ENCODE measurements at regions not wholly inside any gene's neighbourhood (a gene's known extent, or its start where the extent isn't known, plus 50 kb on each side); places are given as distances from the start of the nearest gene placed in this dataset.

DNA sequence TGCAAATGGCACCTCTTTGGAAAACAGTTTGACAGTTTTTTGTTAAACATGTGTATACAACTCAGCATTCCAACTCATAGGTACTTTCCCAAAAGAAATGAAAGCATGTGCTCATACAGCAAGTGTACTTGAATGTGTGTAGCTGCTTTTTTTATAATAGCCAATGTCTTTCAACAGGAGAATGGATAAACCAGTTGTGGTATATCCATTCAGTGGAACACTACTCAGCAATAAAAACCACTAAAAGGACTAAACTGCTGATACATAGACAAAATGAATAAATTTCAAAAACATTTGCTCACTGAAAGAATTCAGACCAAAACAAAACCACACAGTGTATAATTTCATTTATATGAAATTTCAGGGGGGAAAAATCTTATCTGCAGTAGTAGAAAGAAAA lies 267.3 kb downstream of the NR2F1-AS1 start:
- no peak for ATAC-seq
- Histone ChIP-seq H3K27me3 (ENCODE audit: control insufficient read depth, insufficient read depth, low read length) (no peaks in the 10 kb centered on the region), H3K4me3 (ENCODE audit: low read length) (no peak overlapping the region), H3K9me3 (ENCODE audit: control insufficient read depth, insufficient read depth, low read length) (no peaks in the 10 kb centered on the region), H3K27ac (ENCODE audit: low read length) (no peak overlapping the region), H3K36me3 (ENCODE audit: control insufficient read depth, insufficient read depth, low read length) (no peaks in the 10 kb centered on the region), H3K4me1 (ENCODE audit: control insufficient read depth, insufficient read depth, low read length) (no peaks in the 10 kb centered on the region)
- Mint-ChIP-seq H3K36me3 (no peaks in the 10 kb centered on the region), H3K27me3 (ENCODE audit: low read depth in 2 of 2) (no peaks in the 10 kb centered on the region), H3K27ac (no peak overlapping the region), H3K4me3 (no peak overlapping the region), H3K4me1 (no peaks in the 10 kb centered on the region), H3K9me3 (peaks cover 10 to 15% of the 10 kb centered on the region in 2 donors)
- TF ChIP-seq, protein P1, sequence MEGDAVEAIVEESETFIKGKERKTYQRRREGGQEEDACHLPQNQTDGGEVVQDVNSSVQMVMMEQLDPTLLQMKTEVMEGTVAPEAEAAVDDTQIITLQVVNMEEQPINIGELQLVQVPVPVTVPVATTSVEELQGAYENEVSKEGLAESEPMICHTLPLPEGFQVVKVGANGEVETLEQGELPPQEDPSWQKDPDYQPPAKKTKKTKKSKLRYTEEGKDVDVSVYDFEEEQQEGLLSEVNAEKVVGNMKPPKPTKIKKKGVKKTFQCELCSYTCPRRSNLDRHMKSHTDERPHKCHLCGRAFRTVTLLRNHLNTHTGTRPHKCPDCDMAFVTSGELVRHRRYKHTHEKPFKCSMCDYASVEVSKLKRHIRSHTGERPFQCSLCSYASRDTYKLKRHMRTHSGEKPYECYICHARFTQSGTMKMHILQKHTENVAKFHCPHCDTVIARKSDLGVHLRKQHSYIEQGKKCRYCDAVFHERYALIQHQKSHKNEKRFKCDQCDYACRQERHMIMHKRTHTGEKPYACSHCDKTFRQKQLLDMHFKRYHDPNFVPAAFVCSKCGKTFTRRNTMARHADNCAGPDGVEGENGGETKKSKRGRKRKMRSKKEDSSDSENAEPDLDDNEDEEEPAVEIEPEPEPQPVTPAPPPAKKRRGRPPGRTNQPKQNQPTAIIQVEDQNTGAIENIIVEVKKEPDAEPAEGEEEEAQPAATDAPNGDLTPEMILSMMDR (IDR thresholded peaks at IDR 0.05), result no peak
- intact Hi-C loops (cut with micrococcal nuclease), result no loop called here
- DNase-seq, result no peak

DNA sequence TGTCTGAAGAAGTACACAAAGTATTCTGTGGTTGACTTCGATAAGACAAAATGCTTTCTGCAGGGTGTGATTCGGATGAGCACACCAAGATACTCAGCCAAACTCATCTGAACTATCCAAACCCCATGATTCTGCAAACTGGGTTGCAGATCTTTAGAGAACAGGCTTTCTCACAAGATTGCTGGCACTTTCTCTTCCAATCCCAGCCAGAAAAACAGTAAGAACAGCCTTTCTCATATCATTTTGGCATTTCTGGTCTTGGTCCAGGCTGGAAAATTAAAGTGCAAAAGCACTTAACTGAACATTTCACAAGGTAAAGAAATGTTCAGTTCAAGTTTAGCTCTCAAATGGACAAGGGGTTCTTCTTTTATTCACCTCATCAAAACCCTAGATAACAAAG lies 269.1 kb downstream of the NR2F1-AS1 start:
- no peaks in the 10 kb centered on the region for H3K36me3 Mint-ChIP-seq

DNA sequence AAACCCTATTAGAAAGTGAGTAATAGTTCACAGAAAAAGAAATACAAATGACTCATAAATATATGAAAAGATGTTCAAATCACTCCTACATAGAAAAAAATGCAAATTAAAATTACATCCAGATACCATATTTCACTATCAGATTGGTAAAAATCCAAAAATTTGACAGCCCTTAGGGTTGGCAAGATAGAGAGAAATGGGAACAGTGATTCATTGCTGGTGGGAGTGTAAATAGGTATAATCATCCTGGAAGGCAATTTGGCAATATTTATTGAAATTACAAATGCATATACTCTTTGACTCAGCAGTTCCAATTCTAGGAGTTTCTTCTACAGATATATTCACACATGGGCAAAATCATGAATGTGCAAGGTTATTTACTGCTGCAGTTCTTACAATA lies 273.5 kb downstream of the NR2F1-AS1 start:
- TF ChIP-seq, protein P1 (IDR thresholded peaks at IDR 0.05), result no peak
- Mint-ChIP-seq H3K36me3 (no peaks in the 10 kb centered on the region), H3K27me3 (ENCODE audit: low read depth in 2 of 2) (no peaks in the 10 kb centered on the region), H3K4me3 (no peak overlapping the region), H3K4me1 (no peaks in the 10 kb centered on the region), H3K9me3 (peaks cover 8 to 11% of the 10 kb centered on the region in 2 donors), H3K27ac (no peak overlapping the region)
- Histone ChIP-seq H3K9me3 (ENCODE audit: control insufficient read depth, insufficient read depth, low read length) (no peaks in the 10 kb centered on the region), H3K36me3 (ENCODE audit: control insufficient read depth, insufficient read depth, low read length) (no peaks in the 10 kb centered on the region), H3K4me3 (ENCODE audit: low read length) (no peak overlapping the region), H3K27me3 (ENCODE audit: control insufficient read depth, insufficient read depth, low read length) (no peaks in the 10 kb centered on the region), H3K4me1 (ENCODE audit: control insufficient read depth, insufficient read depth, low read length) (no peaks in the 10 kb centered on the region), H3K27ac (ENCODE audit: low read length) (no peak overlapping the region)
- intact Hi-C loops (cut with micrococcal nuclease), result no loop called here
- no peak for ATAC-seq
- DNase-seq, result no peak

More for the DNA sequence above, 269.1 kb downstream of the NR2F1-AS1 start:
- H3K4me1 Mint-ChIP-seq, result no peaks in the 10 kb centered on the region
- 68% methylated on average over 2 of the region's 2 CpGs for WGBS (ENCODE audit: insufficient coverage)
- H3K36me3 ChIP-seq (ENCODE audit: control insufficient read depth, insufficient read depth, low read length), result no peaks in the 10 kb centered on the region
- peaks cover 8 to 11% of the 10 kb centered on the region in 2 donors for H3K9me3 Mint-ChIP-seq
- no peaks in the 10 kb centered on the region for H3K9me3 ChIP-seq (ENCODE audit: control insufficient read depth, insufficient read depth, low read length)
- no peak overlapping the region for H3K27ac ChIP-seq (ENCODE audit: low read length)
- no peak overlapping the region for H3K4me3 Mint-ChIP-seq
- no peak overlapping the region for H3K4me3 ChIP-seq (ENCODE audit: low read length)
- intact Hi-C loops (cut with micrococcal nuclease), result no loop called here
- ATAC-seq (no peak), DNase-seq (no peak)
- no peaks in the 10 kb centered on the region for H3K4me1 ChIP-seq (ENCODE audit: control insufficient read depth, insufficient read depth, low read length)
- H3K27me3 ChIP-seq (ENCODE audit: control insufficient read depth, insufficient read depth, low read length), result no peaks in the 10 kb centered on the region
- H3K27ac Mint-ChIP-seq, result no peak overlapping the region
- TF ChIP-seq, protein P1 (IDR thresholded peaks at IDR 0.05), result no peak
- H3K27me3 Mint-ChIP-seq (ENCODE audit: low read depth in 2 of 2), result no peaks in the 10 kb centered on the region

DNA sequence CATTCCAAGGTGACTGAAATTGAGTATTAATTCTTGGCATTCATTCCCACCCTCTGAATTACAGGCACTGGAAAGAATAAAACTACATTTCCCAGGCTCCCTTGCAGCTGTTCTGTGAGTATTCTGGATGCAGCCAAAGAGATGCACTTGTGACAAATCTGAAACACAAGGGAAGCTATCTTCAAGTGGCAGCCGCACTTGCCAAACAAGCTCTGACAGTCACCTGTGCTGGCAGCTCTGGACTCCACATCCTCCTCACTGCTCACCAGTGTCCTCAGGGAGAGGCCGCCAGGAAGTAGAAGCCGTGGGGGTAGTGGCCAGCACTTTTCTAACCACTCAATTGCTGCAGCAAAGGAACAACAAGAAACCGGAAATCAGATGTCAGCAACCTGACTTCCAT lies 275.0 kb downstream of the NR2F1-AS1 start:
- H3K4me1 ChIP-seq (ENCODE audit: control insufficient read depth, insufficient read depth, low read length), result no peaks in the 10 kb centered on the region
- Mint-ChIP-seq H3K27ac (no peak overlapping the region), H3K9me3 (peaks cover 7 to 11% of the 10 kb centered on the region in 2 donors), H3K4me3 (no peak overlapping the region), H3K36me3 (no peaks in the 10 kb centered on the region), H3K27me3 (ENCODE audit: low read depth in 2 of 2) (no peaks in the 10 kb centered on the region), H3K4me1 (no peaks in the 10 kb centered on the region)
- no peaks in the 10 kb centered on the region for H3K9me3 ChIP-seq (ENCODE audit: control insufficient read depth, insufficient read depth, low read length)
- intact Hi-C loops (cut with micrococcal nuclease), result no loop called here
- TF ChIP-seq, protein P1 (IDR thresholded peaks at IDR 0.05), result no peak
- no peaks in the 10 kb centered on the region for H3K36me3 ChIP-seq (ENCODE audit: control insufficient read depth, insufficient read depth, low read length)
- no peak overlapping the region for H3K4me3 ChIP-seq (ENCODE audit: low read length)
- H3K27me3 ChIP-seq (ENCODE audit: control insufficient read depth, insufficient read depth, low read length), result no peaks in the 10 kb centered on the region
- DNase-seq (no peak), ATAC-seq (no peak)
- H3K27ac ChIP-seq (ENCODE audit: low read length), result no peak overlapping the region
- 49% methylated on average over 4 of the region's 4 CpGs for WGBS (ENCODE audit: insufficient coverage)
